BE2C (cell line): ENCODE measurements at regions not wholly inside any gene's neighbourhood (a gene's known extent, or its start where the extent isn't known, plus 50 kb on each side); places are given as distances from the start of the nearest gene placed in this dataset.
"Not testable (repeated sequence)": the region's sequence is repeated elsewhere in the genome, so short reads cannot be mapped to it uniquely, and the experiment has no call there.

Experiments used
- DNase-seq: peaks from one replicate; pipeline ENCODE4 v3.0.0-alpha.2; 2020
- H3K27me3 ChIP-seq: fragments of 250-450 bp; sonication (Bioruptor Pico); 2 replicates; pipeline ENCODE4 v1.5.1; 2020; ENCODE audit warnings: mild to moderate bottlenecking
- H3K36me3 ChIP-seq: fragments of 250-450 bp; sonication (Bioruptor Pico); 2 replicates; pipeline ENCODE4 v1.5.1; 2020; ENCODE audit warnings: mild to moderate bottlenecking
- H3K4me1 ChIP-seq: fragments of 250-450 bp; sonication (Bioruptor Pico); 2 replicates; pipeline ENCODE4 v1.5.1; 2020
- H3K4me3 ChIP-seq: 2 replicates; pipeline ENCODE4 v1.5.1; 2011; ENCODE audit warnings: low read depth, low read length
- H3K9me3 ChIP-seq: fragments of 250-450 bp; sonication (Bioruptor Pico); 2 replicates; pipeline ENCODE4 v1.5.1; 2020
- TF ChIP-seq, protein P1 (sequence below): IDR thresholded peaks from 2 replicates; pipeline ENCODE4 v1.5.1; 2012; ENCODE audit warnings: mild to moderate bottlenecking, low read depth, low read length

DNA sequence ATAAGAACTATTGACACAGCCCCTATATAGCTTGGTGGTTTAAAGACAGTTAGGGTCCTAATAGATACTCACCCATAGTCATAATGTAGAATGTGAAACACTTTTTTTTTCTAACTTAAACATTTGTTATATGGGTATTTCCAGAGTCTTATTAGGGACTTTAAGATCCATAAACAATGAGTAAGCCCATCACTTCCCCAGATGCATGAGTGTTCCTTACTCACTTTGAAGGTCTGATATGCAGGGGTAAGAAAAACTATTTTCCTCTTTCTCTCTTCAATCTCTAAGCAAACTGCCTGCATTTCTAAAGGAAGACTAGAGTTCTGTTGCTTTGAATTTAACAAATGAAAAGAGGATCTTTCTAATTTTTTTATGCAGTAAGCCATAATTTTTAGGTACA, 443.6 kb upstream of the PITX2 start:
- Histone ChIP-seq H3K4me1 (no peaks in the 10 kb centered on the region), H3K4me3 (no peak overlapping the region), H3K36me3 (no peaks in the 10 kb centered on the region), H3K27me3 (no peaks in the 10 kb centered on the region), H3K9me3 (no peaks in the 10 kb centered on the region)
- no peak for DNase-seq
- TF ChIP-seq, protein P1, sequence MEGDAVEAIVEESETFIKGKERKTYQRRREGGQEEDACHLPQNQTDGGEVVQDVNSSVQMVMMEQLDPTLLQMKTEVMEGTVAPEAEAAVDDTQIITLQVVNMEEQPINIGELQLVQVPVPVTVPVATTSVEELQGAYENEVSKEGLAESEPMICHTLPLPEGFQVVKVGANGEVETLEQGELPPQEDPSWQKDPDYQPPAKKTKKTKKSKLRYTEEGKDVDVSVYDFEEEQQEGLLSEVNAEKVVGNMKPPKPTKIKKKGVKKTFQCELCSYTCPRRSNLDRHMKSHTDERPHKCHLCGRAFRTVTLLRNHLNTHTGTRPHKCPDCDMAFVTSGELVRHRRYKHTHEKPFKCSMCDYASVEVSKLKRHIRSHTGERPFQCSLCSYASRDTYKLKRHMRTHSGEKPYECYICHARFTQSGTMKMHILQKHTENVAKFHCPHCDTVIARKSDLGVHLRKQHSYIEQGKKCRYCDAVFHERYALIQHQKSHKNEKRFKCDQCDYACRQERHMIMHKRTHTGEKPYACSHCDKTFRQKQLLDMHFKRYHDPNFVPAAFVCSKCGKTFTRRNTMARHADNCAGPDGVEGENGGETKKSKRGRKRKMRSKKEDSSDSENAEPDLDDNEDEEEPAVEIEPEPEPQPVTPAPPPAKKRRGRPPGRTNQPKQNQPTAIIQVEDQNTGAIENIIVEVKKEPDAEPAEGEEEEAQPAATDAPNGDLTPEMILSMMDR: no peak

DNA sequence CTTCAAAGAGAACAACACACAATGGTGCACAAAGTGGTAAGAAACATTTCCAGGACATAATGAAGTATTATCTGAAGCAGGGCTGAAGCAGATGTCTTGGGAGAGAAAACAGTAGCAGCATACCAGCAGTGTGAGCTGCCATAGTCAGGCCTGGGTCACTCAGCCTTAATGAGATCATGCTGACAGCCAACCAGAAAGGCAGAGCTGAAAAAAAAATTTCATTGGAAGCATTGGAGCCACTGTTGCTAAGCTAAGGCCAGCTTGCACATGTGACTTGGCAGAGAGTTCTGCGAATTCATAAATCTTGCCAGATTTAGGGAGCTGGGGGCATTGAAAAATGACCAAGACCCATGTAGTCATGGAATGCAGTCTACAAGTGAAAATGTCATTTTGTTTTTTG, 444.0 kb upstream of the PITX2 start:
- Histone ChIP-seq H3K4me1 (no peaks in the 10 kb centered on the region), H3K9me3 (no peaks in the 10 kb centered on the region), H3K4me3 (no peak overlapping the region), H3K27me3 (no peaks in the 10 kb centered on the region), H3K36me3 (no peaks in the 10 kb centered on the region)
- TF ChIP-seq, protein P1: no peak
- DNase-seq: no peak

DNA sequence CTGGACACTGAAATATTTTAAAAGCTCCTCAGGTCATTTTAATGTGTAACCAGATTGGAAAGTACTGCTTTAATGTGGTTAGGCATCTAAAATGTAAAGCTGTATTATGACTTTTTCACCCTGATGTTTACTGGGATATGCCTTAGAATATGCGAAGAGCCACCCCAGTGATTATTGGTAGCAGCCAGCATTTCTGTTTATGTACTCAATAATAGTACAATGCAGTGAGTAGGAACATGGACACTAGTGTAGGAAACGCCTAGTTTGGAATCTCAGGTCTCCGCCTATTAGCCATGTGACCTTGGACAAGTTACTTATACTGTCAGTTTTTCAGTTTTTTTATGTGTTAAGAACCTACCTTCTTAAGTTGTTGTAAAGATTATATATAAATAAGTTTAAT, 446.0 kb upstream of the PITX2 start:
- Histone ChIP-seq H3K9me3 (no peaks in the 10 kb centered on the region), H3K27me3 (no peaks in the 10 kb centered on the region), H3K4me3 (no peak overlapping the region), H3K36me3 (no peaks in the 10 kb centered on the region), H3K4me1 (no peaks in the 10 kb centered on the region)
- no peak for DNase-seq
- TF ChIP-seq, protein P1: no peak

DNA sequence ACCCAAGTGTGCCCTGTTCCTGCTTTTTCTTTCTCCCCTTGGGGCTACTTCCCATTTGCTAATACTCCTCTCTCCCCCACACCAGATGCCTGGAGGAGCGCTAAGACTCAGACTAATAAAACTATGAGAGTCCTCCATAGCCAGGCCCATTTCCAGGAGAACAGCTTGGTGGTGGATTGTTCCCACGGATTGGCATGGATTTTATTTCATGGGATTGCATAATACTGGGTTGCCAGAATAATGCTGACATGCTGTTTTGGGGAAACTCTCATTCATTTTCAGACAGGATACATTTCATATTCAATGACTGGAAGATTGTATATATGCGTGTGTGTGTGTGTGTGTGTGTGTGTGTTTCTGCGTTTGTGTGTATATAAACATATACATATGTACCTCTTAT, 447.5 kb upstream of the PITX2 start:
- no peaks in the 10 kb centered on the region for H3K9me3 ChIP-seq
- DNase-seq: no peak
- no peaks in the 10 kb centered on the region for H3K36me3 ChIP-seq
- no peaks in the 10 kb centered on the region for H3K27me3 ChIP-seq
- H3K4me3 ChIP-seq: no peak overlapping the region
- H3K4me1 ChIP-seq: no peaks in the 10 kb centered on the region
- TF ChIP-seq, protein P1: no peak

DNA sequence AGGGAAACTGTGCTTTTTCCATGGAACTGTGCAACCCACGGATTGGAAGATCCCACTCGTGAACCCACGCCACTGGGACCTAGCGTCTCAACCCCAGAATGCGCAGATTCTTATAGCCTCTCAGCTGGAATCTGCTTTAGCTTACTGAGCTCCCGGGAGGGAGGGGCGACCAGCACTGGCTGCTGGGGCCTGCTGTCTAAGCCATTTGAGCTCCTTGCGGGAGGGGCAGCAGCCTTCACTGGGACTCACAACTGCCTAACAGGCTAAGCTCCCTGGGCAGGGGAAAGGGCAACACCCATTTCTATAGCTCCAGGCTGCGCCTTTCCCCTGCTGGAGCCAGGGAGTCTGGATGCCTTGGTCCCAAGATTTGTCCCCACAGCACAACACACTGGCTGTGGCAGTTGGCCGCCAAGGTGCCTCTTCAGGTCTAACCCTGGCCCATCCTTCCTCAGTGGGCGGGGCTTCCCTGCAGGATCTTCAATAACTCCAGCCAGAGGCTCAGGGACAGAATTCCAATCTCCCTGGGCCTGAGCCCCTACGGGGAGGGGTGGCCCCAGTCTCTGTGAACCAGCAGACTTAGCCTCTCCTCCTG, 451.7 kb upstream of the PITX2 start:
- TF ChIP-seq, protein P1: no peak
- no peak for DNase-seq
- Histone ChIP-seq H3K4me3 (no peak overlapping the region), H3K36me3 (no peaks in the 10 kb centered on the region), H3K27me3 (no peaks in the 10 kb centered on the region), H3K4me1 (no peaks in the 10 kb centered on the region), H3K9me3 (no peaks in the 10 kb centered on the region)

DNA sequence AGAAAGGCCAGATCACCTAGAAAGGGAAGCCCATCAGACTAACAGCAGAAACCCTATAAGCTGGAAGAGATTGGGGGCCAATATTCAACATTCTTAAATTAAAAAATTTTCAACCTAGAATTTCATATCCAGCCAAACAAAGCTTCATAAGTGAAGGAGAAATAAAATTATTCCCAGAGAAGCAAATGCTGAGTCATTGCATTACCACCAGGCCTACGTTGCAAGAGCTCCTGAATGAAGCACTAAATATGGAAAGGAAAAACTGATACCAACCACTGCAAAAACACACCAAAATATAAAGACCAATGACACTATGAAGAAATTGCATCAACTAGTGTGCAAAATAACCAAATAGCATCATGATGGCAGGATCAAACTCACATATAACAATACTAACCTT, 453.4 kb upstream of the PITX2 start:
- H3K4me3 ChIP-seq, H3K27me3 ChIP-seq, H3K4me1 ChIP-seq, H3K9me3 ChIP-seq, DNase-seq, H3K36me3 ChIP-seq: not testable (repeated sequence)

DNA sequence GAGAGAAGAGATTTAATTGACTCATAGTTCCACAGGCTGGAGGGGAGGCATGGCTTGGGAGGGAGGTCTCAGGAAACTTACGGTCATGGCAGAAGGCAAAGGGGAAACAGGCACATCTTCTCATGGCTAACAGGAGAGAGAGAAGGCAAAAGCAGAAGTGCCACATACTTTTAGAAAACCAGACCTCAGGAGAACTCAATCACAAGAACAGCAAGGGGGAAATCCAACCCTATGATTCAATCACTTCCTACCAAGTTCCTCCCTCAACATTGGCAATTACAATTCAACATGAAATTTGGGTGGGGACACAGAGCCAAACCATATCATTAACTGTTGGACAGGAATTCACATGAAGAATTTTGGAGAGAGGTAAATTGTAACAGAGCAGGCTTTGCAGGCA, 485.3 kb upstream of the PITX2 start:
- Histone ChIP-seq H3K9me3 (no peaks in the 10 kb centered on the region), H3K4me3 (no peak overlapping the region), H3K36me3 (no peaks in the 10 kb centered on the region), H3K27me3 (no peaks in the 10 kb centered on the region), H3K4me1 (peaks cover 2% of the 10 kb centered on the region; the same call in 1 of the 2 replicates)
- DNase-seq: no peak
- TF ChIP-seq, protein P1: no peak
